Endometrium (tissue), 2 donors: ENCODE measurements at regions not wholly inside any gene's neighbourhood (a gene's known extent, or its start where the extent isn't known, plus 50 kb on each side); places are given as distances from the start of the nearest gene placed in this dataset.

Experiments used
- FAIRE-seq: peaks from 2 replicates; lab custom pipeline; 2012; peaks lifted over from hg19 to GRCh38; lab: Jason Lieb, UNC
- donor health status: control.
- donor health status: control.

DNA sequence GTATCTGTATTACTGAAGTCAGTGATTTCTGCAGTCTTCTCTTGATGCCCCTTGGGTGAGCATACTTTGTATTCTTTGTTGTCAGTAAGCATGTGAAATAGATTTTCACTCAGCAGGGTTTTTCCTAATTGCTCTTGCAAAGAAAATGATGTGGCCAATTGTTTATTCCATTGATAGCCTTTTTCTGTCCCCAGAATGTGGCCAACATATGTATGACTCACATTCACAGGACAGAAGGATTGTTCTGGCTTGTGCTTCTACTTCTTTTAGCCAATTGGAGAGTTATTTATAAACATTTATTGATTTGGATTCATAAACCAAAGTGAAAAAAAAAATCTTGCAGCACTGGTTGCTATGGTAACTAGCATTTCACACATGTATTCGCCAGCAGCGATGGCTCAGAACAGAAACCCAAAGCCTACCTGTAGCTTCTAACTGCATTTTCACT lies 54.4 kb upstream of the RBM24 start:
- FAIRE-seq = no peak

DNA sequence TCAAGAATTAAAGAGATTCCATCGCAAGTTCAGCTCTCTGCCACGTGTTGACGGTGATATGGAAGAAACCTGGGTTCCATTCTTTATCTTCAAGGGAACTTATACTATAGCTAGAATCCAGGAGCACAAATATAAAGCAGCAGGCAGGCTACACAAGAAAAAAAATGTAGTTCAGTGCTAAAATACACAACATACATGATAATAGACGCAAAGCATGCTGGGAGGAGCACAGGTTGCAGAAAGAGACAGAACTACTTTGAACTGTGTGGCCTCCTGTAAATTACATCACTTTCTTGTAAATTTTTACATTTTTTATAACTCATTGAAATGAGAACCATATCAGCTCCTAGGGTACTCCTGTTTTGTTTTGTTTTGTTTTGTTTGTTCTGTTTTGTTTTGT lies 53.8 kb upstream of the RBM24 start:
- no peak for FAIRE-seq
